ENCODE measurements at regions not wholly inside any gene's neighbourhood (a gene's known extent, or its start where the extent isn't known, plus 50 kb on each side); places are given as distances from the start of the nearest gene placed in this dataset.

GRCh38 chr3:150260398-150260710, 147.7 kb upstream of the TSC22D2 start:
- in situ Hi-C loops (cut with MboI; ENCODE audit: low sequenced_read_pairs, unreplicated experiment), result no loop called here
- TF ChIP-seq CTCF (IDR thresholded peaks at IDR 0.05; ENCODE audit: borderline replicate concordance, control extremely low read depth, extremely low read depth, insufficient read depth, missing control alignments), result no peak
- no peak for DNase-seq (ENCODE audit: low spot score)

GRCh38 chr3:150259526-150260397, 148.3 kb upstream of the TSC22D2 start:
- no peak for TF ChIP-seq CTCF (IDR thresholded peaks at IDR 0.05; ENCODE audit: borderline replicate concordance, control extremely low read depth, extremely low read depth, insufficient read depth, missing control alignments)
- in situ Hi-C loops (cut with MboI; ENCODE audit: low sequenced_read_pairs, unreplicated experiment), result no loop called here
- DNase-seq (ENCODE audit: low spot score), result no peak

- in situ Hi-C loops (cut with MboI; ENCODE audit: low sequenced_read_pairs, unreplicated experiment), result no loop called here
- TF ChIP-seq CTCF (IDR thresholded peaks at IDR 0.05; ENCODE audit: borderline replicate concordance, control extremely low read depth, extremely low read depth, insufficient read depth, missing control alignments), result no peak
Measured at GRCh38 chr3:150256782-150257181, 151.3 kb upstream of the TSC22D2 start.

GRCh38 chr3:150256318-150256717, 151.8 kb upstream of the TSC22D2 start:
- no peak for TF ChIP-seq CTCF (IDR thresholded peaks at IDR 0.05; ENCODE audit: borderline replicate concordance, control extremely low read depth, extremely low read depth, insufficient read depth, missing control alignments)
- in situ Hi-C loops (cut with MboI; ENCODE audit: low sequenced_read_pairs, unreplicated experiment), result no loop called here
- no peak for DNase-seq (ENCODE audit: low spot score)

More at GRCh38 chr3:150256782-150257181, 151.3 kb upstream of the TSC22D2 start:
- no peak for DNase-seq (ENCODE audit: low spot score)

GRCh38 chr3:150255826-150256225, 152.3 kb upstream of the TSC22D2 start:
- TF ChIP-seq CTCF (IDR thresholded peaks at IDR 0.05; ENCODE audit: borderline replicate concordance, control extremely low read depth, extremely low read depth, insufficient read depth, missing control alignments), result no peak
- no peak for DNase-seq (ENCODE audit: low spot score)
- in situ Hi-C loops (cut with MboI; ENCODE audit: low sequenced_read_pairs, unreplicated experiment), result no loop called here

GRCh38 chr3:150255413-150255812, 152.7 kb upstream of the TSC22D2 start:
- in situ Hi-C loops (cut with MboI; ENCODE audit: low sequenced_read_pairs, unreplicated experiment), result no loop called here
- DNase-seq (ENCODE audit: low spot score), result no peak
- TF ChIP-seq CTCF (IDR thresholded peaks at IDR 0.05; ENCODE audit: borderline replicate concordance, control extremely low read depth, extremely low read depth, insufficient read depth, missing control alignments), result no peak

Measured in GM13976 (cell line).